Parathyroid adenoma (tissue), 2 donors: ENCODE measurements at regions not wholly inside any gene's neighbourhood (a gene's known extent, or its start where the extent isn't known, plus 50 kb on each side); places are given as distances from the start of the nearest gene placed in this dataset.

ENCODE experiments used
- H2AFZ ChIP-seq: fragments of 300-600 bp; sonication (generic); one replicate; pipeline ENCODE4 v1.7.0; 2017; ENCODE audit warnings: antibody characterized with exemption, mild to moderate bottlenecking
- H3K27ac ChIP-seq: fragments of 300-600 bp; sonication (generic); one replicate; pipeline ENCODE4 v1.7.0; 2017
- H3K27me3 ChIP-seq: fragments of 300-600 bp; sonication (generic); one replicate; pipeline ENCODE4 v1.7.0; 2017; ENCODE audit warnings: low read length; ENCODE audit not compliant: control insufficient read depth, insufficient read depth
- H3K36me3 ChIP-seq: fragments of 300-600 bp; sonication (generic); one replicate; pipeline ENCODE4 v1.7.0; 2017; ENCODE audit warnings: low read length; ENCODE audit not compliant: control insufficient read depth, insufficient read depth
- H3K4me1 ChIP-seq: fragments of 300-600 bp; sonication (generic); one replicate; pipeline ENCODE4 v1.7.0; 2017; ENCODE audit warnings: control low read depth
- H3K4me2 ChIP-seq: fragments of 300-600 bp; sonication (generic); one replicate; pipeline ENCODE4 v1.7.0; 2017; ENCODE audit warnings: low read length
- H3K4me3 ChIP-seq: fragments of 300-600 bp; sonication (generic); one replicate; pipeline ENCODE4 v1.7.0; 2017; ENCODE audit warnings: low read depth, low read length
- H3K79me2 ChIP-seq: fragments of 300-600 bp; sonication (generic); one replicate; pipeline ENCODE4 v1.7.0; 2017; ENCODE audit warnings: control low read depth
- H3K9ac ChIP-seq: fragments of 300-600 bp; sonication (generic); one replicate; pipeline ENCODE4 v1.7.0; 2017; ENCODE audit warnings: mild to moderate bottlenecking
- H3K9me3 ChIP-seq: fragments of 300-600 bp; sonication (generic); one replicate; pipeline ENCODE4 v1.7.0; 2017; ENCODE audit warnings: low read length; ENCODE audit not compliant: control insufficient read depth
- TF ChIP-seq, protein P1 (sequence below): fragments of 300-600 bp; sonication (generic); IDR thresholded peaks from one replicate; pipeline ENCODE4 v1.7.0; 2017; ENCODE audit warnings: antibody characterized with exemption, mild to moderate bottlenecking
- donor health status: primary hyperparathyroidism.

DNA sequence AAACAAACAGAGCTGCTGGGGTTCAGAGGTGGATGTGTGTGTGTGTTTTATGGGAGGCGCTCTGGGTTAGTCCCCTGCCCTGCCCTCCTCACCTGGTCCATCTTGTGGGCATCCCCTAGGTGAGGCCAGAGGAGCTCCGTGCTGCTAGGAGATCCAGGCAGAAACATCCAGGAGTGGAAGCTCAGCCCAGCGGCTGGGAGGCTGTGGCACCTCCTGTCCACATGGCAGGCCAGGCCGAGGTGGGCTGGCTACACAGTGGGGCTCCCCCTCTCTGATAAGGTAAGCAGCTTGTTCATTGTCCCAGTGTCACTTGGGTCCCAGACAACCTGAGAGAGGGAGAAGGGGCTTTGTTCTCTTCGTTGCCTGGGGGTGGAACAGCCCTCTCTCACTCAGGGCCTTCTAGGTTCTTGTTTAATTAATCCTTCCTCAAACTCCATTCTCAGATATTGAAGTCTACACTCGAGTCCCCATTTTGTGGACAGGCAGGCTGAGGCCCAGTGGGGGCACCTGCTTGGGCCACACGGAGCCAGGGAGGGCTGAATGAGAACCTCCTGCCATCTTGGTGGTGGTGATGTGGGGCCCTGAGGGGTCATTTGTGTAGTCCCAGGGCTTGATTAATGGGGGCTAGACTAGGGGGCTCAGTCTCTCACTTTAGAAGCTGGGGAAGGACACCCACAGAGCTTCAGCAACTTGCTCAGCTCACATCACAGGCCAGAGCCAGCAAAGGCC is 216.8 kb upstream of the GPR26 start:
- Histone ChIP-seq H3K36me3 (no peaks in the 10 kb centered on the region), H3K9ac (no peak overlapping the region), H3K4me2 (no peak overlapping the region), H3K27ac (no peak overlapping the region), H3K9me3 (no peaks in the 10 kb centered on the region), H3K4me3 (no peak overlapping the region), H3K4me1 (no peaks in the 10 kb centered on the region), H3K79me2 (no peaks in the 10 kb centered on the region), H3K27me3 (no peaks in the 10 kb centered on the region), H2AFZ (no peak overlapping the region)
- TF ChIP-seq, protein P1, sequence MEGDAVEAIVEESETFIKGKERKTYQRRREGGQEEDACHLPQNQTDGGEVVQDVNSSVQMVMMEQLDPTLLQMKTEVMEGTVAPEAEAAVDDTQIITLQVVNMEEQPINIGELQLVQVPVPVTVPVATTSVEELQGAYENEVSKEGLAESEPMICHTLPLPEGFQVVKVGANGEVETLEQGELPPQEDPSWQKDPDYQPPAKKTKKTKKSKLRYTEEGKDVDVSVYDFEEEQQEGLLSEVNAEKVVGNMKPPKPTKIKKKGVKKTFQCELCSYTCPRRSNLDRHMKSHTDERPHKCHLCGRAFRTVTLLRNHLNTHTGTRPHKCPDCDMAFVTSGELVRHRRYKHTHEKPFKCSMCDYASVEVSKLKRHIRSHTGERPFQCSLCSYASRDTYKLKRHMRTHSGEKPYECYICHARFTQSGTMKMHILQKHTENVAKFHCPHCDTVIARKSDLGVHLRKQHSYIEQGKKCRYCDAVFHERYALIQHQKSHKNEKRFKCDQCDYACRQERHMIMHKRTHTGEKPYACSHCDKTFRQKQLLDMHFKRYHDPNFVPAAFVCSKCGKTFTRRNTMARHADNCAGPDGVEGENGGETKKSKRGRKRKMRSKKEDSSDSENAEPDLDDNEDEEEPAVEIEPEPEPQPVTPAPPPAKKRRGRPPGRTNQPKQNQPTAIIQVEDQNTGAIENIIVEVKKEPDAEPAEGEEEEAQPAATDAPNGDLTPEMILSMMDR = no peak

DNA sequence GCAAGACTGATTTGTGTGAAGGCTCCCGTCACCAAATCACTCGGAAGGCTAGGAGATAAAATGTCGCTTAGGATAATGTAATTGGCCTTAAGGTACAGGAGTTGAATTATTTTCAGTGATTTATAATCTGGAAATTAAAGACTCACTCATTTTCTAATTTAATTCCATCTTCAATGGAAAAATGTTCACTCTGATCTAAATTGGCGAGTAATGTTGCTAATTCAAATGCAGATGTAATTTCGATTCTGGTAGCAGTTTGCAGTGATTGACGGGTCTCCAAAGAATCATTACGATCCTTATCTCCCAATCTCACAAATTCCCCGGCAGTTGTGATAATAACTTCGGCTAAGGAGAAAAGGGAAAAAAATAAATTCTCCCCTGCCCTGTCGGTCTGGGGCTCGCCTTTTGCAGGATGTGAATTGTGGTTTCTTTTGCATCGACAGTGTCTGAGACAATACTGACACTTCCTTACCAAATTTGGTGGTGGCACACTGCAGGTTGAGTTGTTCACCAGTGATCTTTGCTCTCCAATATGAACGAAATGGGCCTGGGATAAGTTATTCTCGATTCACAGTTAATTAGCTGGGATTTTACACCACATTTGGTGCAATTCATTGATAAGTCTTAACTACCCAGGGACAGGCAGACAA is 215.1 kb upstream of the GPR26 start:
- H3K79me2 ChIP-seq = no peaks in the 10 kb centered on the region
- H3K9ac ChIP-seq = no peak overlapping the region
- H3K4me3 ChIP-seq = no peak overlapping the region
- H3K4me2 ChIP-seq = no peak overlapping the region
- H3K9me3 ChIP-seq = no peaks in the 10 kb centered on the region
- H3K27ac ChIP-seq = no peak overlapping the region
- H3K27me3 ChIP-seq = no peaks in the 10 kb centered on the region
- H3K4me1 ChIP-seq = no peaks in the 10 kb centered on the region
- H2AFZ ChIP-seq = no peak overlapping the region
- no peaks in the 10 kb centered on the region for H3K36me3 ChIP-seq
- TF ChIP-seq, protein P1 = no peak

DNA sequence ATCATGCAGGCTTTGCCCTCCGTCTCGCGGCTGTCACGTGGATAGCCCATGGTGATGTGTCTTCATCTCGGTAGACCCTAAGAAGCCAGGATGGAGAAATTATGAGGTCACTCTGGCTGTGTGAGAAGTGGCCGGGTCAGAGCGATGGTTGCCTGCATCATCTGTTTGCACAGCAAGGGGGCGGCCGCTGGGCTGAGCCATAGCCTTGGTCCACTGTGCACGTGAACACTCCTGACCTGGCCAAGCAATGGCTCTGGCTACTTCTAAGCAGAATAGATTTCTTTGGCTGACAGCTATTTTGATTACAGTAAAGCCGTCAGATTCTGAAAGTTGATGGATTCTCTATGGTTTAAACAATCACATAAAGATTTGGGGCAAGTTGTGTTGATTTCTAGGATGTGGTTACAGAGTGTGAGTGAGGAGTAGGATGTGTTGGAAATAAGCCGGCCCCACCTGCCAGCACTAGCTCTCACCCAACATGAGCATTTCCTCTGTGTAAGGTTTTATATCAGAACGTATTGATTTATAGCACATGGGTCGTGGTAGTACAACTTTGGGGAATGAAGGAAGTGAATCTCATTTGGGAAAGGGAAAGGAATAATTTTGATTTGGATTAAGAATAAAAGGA is 214.4 kb upstream of the GPR26 start:
- Histone ChIP-seq H3K9ac (no peak overlapping the region), H2AFZ (no peak overlapping the region), H3K27ac (no peak overlapping the region), H3K27me3 (no peaks in the 10 kb centered on the region), H3K9me3 (no peaks in the 10 kb centered on the region), H3K4me1 (no peaks in the 10 kb centered on the region), H3K4me3 (no peak overlapping the region), H3K79me2 (no peaks in the 10 kb centered on the region), H3K4me2 (no peak overlapping the region), H3K36me3 (no peaks in the 10 kb centered on the region)
- TF ChIP-seq, protein P1 = no peak

DNA sequence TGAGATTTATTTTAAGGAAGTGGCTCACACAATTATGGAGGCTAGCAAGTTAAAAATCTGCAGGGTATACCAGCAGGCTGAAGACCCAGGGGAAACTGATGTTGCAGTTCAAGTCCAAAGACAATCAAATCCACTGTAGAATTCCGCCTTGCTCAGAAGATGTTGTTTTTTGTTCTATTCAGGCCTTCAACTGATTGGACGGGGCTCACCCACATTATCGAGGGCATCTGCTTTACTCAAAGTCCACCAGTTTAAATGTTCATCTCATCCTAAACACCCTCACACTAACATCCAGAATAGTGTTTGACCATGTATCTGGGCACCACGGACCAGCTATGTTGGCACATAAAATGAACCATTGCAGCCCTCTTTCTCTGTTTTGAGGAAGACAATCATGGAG is 211.2 kb upstream of the GPR26 start:
- Histone ChIP-seq H3K4me2 (no peak overlapping the region), H3K9ac (no peak overlapping the region), H3K4me3 (no peak overlapping the region), H2AFZ (no peak overlapping the region), H3K27me3 (no peaks in the 10 kb centered on the region), H3K27ac (no peak overlapping the region), H3K36me3 (no peaks in the 10 kb centered on the region), H3K9me3 (no peaks in the 10 kb centered on the region), H3K79me2 (no peaks in the 10 kb centered on the region), H3K4me1 (no peaks in the 10 kb centered on the region)
- TF ChIP-seq, protein P1 = no peak
